Fibroblast of skin of right biceps (primary cell): ENCODE measurements at regions not wholly inside any gene's neighbourhood (a gene's known extent, or its start where the extent isn't known, plus 50 kb on each side); places are given as distances from the start of the nearest gene placed in this dataset.
"Not testable (repeated sequence)": the region's sequence is repeated elsewhere in the genome, so short reads cannot be mapped to it uniquely, and the experiment has no call there.

Experiments used
- DNase-seq: peaks from one replicate; pipeline ENCODE4 v3.0.0-alpha.2; 2013

GRCh38 chr11:45000918-45001317, 50.2 kb upstream of the TP53I11 start:
- DNase-seq: no peak

- DNase-seq: no peak
Measured at GRCh38 chr11:45001466-45002165, 50.9 kb upstream of the TP53I11 start.

DNA sequence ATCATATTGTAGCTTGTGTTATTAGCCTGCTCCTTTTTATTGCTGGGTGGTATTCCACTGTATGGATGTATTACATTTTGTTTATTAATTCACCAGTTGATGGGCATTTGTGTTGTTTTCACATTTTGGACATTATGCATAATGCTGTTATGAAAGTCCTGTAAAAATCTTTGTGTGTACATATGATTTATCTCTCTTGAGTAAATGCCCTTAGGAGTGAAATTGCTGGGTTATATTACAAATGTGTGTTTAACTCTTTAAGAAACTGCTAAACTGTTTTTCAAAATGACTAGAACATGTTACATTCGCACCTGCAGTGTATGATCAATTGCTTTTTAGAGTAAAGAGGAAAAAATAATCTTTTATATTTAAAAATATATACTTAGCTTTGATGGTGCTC, 54.4 kb upstream of the TP53I11 start:
- no peak for DNase-seq

DNA sequence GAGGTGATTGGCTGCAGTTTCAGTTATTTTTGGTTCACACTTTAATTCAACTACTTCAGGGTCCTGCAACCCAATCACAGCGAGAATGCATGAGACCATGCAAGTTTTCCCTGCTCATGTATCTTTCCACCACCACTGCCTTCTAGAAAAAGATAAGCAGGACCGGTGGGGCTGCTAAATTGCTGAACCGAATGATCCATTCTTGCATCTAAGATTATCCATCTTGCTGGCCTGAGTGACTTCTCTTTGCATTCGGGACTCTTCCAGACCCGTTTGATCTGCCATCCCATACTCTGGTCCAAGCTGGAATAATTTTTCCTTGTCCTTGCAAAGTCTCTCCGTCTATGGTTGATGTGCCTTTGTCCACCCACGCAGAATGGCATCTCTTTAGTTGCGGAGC, 56.3 kb upstream of the TP53I11 start:
- DNase-seq: no peak

GRCh38 chr11:45015983-45016382, 65.3 kb upstream of the TP53I11 start:
- DNase-seq: not testable (repeated sequence)

DNA sequence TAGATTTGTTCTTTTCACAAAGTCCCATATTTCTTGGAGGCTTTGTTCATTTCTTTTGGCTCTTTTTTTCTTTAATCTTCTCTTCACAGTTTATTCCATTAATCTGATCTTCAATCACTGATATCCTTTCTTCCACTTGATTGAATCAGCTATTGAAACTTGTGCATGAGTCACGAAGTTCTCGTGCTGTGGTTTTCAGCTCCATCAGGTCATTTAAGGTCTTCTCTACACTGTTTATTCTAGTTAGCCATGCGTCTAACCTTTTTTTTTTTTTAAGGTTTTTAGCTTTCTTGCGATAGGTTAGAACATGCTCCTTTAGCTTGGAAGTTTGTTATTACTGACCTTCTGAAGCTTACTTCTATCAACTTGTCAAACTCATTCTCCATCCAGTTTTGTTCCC, 65.8 kb upstream of the TP53I11 start:
- DNase-seq: not testable (repeated sequence)

GRCh38 chr11:45017329-45017728, 66.6 kb upstream of the TP53I11 start:
- DNase-seq: no peak

- no peak for DNase-seq
Measured at GRCh38 chr11:45021001-45021400, 70.3 kb upstream of the TP53I11 start.

- peak; percentile 66 for DNase-seq
Measured at GRCh38 chr11:45021692-45022141, 71.0 kb upstream of the TP53I11 start.

- peak; percentile 42 for DNase-seq
Measured at GRCh38 chr11:45022294-45023064, 71.8 kb upstream of the TP53I11 start.

GRCh38 chr11:45023065-45023365, 72.3 kb upstream of the TP53I11 start:
- DNase-seq: peak; percentile 9

DNA sequence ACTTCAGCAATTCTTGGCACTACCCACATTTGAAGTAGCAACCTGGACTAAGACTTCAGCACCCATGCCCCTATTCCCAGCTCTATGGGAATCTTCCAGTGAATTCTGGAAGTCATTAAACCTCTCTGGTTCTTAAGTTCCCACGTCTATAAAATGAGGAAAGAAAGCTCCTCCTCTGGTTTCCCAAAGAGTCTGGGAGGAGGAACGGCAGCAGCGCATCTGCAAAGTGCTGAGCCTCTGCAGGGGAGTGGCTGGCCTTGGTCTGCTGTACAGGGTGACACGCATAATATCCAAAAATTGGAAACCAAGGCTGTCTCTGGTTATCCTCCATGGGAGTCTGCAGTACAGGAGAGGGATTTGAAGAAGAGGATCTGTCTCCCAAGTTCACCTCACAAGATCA, 73.6 kb upstream of the TP53I11 start:
- no peak for DNase-seq

DNA sequence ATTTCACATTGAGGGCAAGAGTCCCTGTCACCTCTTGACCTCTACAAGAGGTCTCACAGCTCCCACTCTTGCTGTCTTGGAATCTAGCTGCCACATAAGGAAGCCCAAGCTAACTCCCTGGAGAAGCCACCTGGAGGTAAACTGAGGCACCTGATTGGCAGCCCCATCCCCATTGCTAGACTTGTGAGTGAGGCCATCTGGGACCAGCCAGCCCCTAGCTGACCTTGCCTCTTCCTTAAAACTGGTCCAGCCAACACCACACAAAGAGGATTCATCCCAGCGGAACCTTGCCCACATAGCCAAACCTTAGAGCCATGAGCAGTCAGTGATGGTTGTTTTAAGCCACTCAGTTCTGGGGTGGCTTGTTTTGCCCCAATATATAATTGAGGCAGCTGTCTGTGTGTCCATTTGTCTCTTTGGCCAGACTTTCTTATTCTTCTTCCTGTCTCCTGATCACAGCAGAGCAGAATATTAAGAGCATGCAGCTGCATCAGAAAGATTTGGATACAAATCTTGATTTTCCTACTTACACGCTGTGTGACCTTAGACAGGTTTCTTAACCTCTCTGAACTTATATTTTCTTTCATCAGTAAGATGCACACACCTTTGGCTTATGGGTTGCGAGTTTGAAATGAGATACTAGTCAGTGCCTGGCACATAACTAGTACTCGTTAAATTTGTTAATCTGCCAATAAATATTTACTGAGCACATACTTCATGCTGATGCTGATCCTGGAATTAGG, 74.3 kb upstream of the TP53I11 start:
- no peak for DNase-seq

DNA sequence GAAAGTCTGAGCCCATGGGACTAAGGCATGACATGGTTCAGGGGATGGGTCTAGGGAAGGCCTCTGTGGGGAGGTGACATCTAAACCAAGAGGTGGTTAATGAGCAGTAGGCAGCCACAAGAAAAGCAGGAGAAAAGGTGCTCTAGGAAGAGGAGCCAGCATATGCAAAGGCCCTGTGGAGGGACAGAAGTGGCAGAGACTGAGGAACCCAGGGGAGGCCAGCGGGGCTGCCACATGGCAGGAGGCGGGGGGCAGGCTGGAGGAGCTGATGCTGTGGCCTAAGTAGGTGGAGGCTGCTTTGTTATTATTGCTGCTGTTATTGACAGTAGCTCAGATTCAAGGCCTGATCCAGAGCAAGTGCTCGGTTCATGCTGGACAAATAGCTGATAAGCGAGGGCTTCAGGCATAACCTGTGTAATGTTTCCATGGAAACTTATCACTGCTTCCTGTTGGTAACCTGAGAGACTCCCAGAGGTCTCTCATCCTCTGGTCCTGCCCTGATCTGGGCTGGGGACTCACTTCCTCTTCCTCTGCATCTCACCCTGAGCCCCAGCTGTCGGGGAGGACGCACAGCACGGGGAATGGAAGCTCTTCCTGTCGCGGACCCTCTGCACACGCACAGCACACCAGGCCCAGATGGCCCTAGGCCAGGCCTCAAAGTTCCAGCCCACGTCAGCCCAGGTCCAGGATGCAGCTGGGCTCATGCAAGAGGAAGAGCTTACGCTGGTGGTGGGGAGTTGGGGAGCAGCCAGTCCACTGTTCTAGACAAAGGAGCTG, 75.2 kb upstream of the TP53I11 start:
- peak; percentile 22 for DNase-seq

DNA sequence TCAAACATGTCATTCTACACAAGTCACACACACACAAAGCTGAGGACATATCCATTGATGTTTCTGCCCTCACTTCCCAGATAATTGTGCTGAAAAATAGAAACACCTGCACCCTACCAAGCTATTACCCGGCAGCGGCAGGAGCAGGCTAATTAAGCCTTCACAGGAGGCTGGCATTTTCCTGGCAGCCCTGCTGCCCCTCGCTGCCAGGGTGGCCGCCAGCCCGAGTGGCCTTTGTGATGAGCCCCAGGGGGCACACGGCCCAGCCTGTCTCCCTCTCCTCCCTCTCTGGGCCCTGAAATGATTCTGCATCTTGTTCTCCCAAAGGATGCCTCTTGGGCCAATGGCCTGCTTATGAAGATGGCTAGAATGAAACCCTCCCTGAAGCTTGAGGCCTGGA, 76.2 kb upstream of the TP53I11 start:
- no peak for DNase-seq

- DNase-seq: no peak
Measured at GRCh38 chr11:45027312-45027711, 76.6 kb upstream of the TP53I11 start.

GRCh38 chr11:45028911-45029682, 78.4 kb upstream of the TP53I11 start:
- no peak for DNase-seq

GRCh38 chr11:45030778-45031177, 80.1 kb upstream of the TP53I11 start:
- no peak for DNase-seq

- DNase-seq: no peak
Measured at GRCh38 chr11:45031912-45032519, 81.3 kb upstream of the TP53I11 start.

GRCh38 chr11:45035413-45035812, 84.7 kb upstream of the TP53I11 start:
- DNase-seq: no peak

GRCh38 chr11:45036010-45036409, 85.3 kb upstream of the TP53I11 start:
- DNase-seq: no peak

DNA sequence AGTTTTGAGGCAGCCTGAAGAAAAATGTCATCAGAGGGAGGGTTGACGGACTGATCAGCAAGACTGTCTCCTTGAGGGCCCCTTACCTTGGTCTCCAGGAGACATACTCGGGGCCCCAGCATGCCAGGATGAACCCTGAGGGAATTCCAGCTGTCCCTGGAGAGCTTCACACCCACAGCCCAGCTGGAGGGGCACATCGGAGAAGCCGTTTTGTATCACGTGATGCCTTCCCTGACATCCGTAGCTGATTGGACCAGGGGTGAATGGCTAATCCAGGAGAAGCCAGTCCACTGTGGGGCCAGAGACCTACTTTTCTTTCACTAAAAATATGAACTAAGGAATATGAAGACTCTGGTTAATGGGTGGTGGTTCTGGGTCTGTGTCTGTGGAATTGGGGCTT, 86.0 kb upstream of the TP53I11 start:
- DNase-seq: no peak
